ENCODE measurements at regions not wholly inside any gene's neighbourhood (a gene's known extent, or its start where the extent isn't known, plus 50 kb on each side); places are given as distances from the start of the nearest gene placed in this dataset.

GRCh38 chr13:33683376-33683775 is 134.6 kb upstream of the RFC3 start:
- no peak overlapping the region for H3K27ac ChIP-seq (ENCODE audit: low read depth in 1 of 2, low read length in 1 of 2)
- ATAC-seq (ENCODE audit: insufficient read depth, low FRiP score) (no peak), DNase-seq (no peak)
- H3K4me1 ChIP-seq (ENCODE audit: control insufficient read depth in 5 of 5, insufficient read depth in 5 of 5, low read length in 5 of 5), result peaks cover 0 to 4% (median 0%) of the 10 kb centered on the region in 5 donors
- no peak for TF ChIP-seq CTCF (IDR thresholded peaks at IDR 0.05; ENCODE audit: control extremely low read depth, extremely low read depth)
- H3K36me3 ChIP-seq (ENCODE audit: control insufficient read depth in 4 of 4, insufficient read depth in 4 of 4, low read length in 4 of 4), result no peaks in the 10 kb centered on the region
- no peak overlapping the region for H3K4me3 ChIP-seq
- H3K9me3 ChIP-seq (ENCODE audit: control insufficient read depth in 4 of 4, insufficient read depth in 3 of 4, low read length in 3 of 4), result peaks cover 0 to 1% (median 0%) of the 10 kb centered on the region in 4 donors
- H3K27me3 ChIP-seq (ENCODE audit: control insufficient read depth in 3 of 3, insufficient read depth in 3 of 3, low read length in 2 of 3), result no peaks in the 10 kb centered on the region
- WGBS, 2 donors, result 91% methylated on average over 5 of the region's 5 CpGs
- H3K9ac ChIP-seq (ENCODE audit: insufficient read depth in 1 of 2, low read length in 2 of 2), result no peak overlapping the region

GRCh38 chr13:33684874-33685273 is 133.1 kb upstream of the RFC3 start:
- Histone ChIP-seq H3K4me3 (no peak overlapping the region), H3K27ac (ENCODE audit: low read depth in 1 of 2, low read length in 1 of 2) (no peak overlapping the region), H3K4me1 (ENCODE audit: control insufficient read depth in 5 of 5, insufficient read depth in 5 of 5, low read length in 5 of 5) (peaks cover 0 to 2% (median 0%) of the 10 kb centered on the region in 5 donors), H3K27me3 (ENCODE audit: control insufficient read depth in 3 of 3, insufficient read depth in 3 of 3, low read length in 2 of 3) (no peaks in the 10 kb centered on the region), H3K36me3 (ENCODE audit: control insufficient read depth in 4 of 4, insufficient read depth in 4 of 4, low read length in 4 of 4) (no peaks in the 10 kb centered on the region), H3K9ac (ENCODE audit: insufficient read depth in 1 of 2, low read length in 2 of 2) (no peak overlapping the region), H3K9me3 (ENCODE audit: control insufficient read depth in 4 of 4, insufficient read depth in 3 of 4, low read length in 3 of 4) (peaks cover 0 to 1% (median 0%) of the 10 kb centered on the region in 4 donors)
- TF ChIP-seq CTCF (IDR thresholded peaks at IDR 0.05; ENCODE audit: control extremely low read depth, extremely low read depth), result no peak
- WGBS, 2 donors, result 75 to 89% methylated on average over 4 of the region's 4 CpGs
- ATAC-seq (ENCODE audit: insufficient read depth, low FRiP score) (no peak), DNase-seq (no peak)

- H3K4me1 ChIP-seq (ENCODE audit: control insufficient read depth in 5 of 5, insufficient read depth in 5 of 5, low read length in 5 of 5), result peaks cover 0 to 2% (median 0%) of the 10 kb centered on the region in 5 donors
- no peak for ATAC-seq (ENCODE audit: insufficient read depth, low FRiP score)
Observed at GRCh38 chr13:33686772-33687480, 131.0 kb upstream of the RFC3 start.

More at GRCh38 chr13:33686772-33687480, 131.0 kb upstream of the RFC3 start:
- H3K9me3 ChIP-seq (ENCODE audit: control insufficient read depth in 4 of 4, insufficient read depth in 3 of 4, low read length in 3 of 4), result peaks cover 0 to 1% (median 0%) of the 10 kb centered on the region in 4 donors
- no peak overlapping the region for H3K9ac ChIP-seq (ENCODE audit: insufficient read depth in 1 of 2, low read length in 2 of 2)
- no peak overlapping the region for H3K4me3 ChIP-seq
- TF ChIP-seq CTCF (IDR thresholded peaks at IDR 0.05; ENCODE audit: control extremely low read depth, extremely low read depth), result no peak
- no peak for DNase-seq
- no peaks in the 10 kb centered on the region for H3K36me3 ChIP-seq (ENCODE audit: control insufficient read depth in 4 of 4, insufficient read depth in 4 of 4, low read length in 4 of 4)
- 81 to 88% methylated on average over 7 of the region's 7 CpGs for WGBS, 2 donors
- no peak overlapping the region for H3K27ac ChIP-seq (ENCODE audit: low read depth in 1 of 2, low read length in 1 of 2)
- H3K27me3 ChIP-seq (ENCODE audit: control insufficient read depth in 3 of 3, insufficient read depth in 3 of 3, low read length in 2 of 3), result no peaks in the 10 kb centered on the region

All from lung (tissue), 11 donors.